Right ventricle myocardium inferior (tissue), 1 donor: ENCODE measurements at regions not wholly inside any gene's neighbourhood (a gene's known extent, or its start where the extent isn't known, plus 50 kb on each side); places are given as distances from the start of the nearest gene placed in this dataset.

Experiments
- ATAC-seq: fragments of 200-7000 bp; cut with Tn5 transposase; one replicate; pipeline ENCODE4 v1.9.1; 2020; ENCODE audit warnings: mild to moderate bottlenecking, moderate library complexity
- DNase-seq: peaks from one replicate; pipeline ENCODE4 v3.0.0; 2021; ENCODE audit errors: missing footprints
- intact Hi-C: fragments of 100-400 bp; cut with DNase I; formaldehyde crosslinking; loops from one replicate; pipeline ENCODE4 v1.11.0; 2022
- donor health status: DM: no; HTN: yes; CAD: no; lungs with severe emphysema.

DNA sequence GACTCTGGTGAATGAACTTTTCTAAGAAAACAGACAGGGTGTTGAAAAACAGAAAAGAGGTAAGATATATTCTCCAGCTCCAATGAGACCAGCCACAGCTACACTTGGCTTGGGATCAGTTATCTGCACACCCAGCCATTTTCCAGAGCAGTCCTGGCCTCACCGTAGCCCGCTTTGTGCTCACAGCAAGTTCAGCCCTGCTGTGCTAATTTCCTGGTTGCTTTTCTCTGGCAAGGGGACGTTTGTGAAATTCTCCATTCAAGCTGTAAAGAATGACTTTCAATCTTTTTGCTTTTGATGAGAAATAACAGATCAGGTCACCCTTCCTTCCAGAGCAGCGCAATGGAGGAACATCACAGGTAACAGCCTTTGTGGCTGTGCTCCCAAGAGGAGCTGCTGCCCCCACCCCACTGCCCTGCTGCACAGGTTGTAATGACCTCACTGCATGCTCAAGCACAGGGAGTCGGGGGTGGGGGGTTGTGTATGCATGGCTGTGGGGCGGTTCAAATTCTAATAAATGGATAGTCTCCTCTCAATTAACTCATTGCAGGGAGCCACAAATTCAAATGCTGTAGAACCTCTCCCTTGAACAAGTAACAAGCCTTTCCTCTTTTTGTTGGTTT is 516.6 kb upstream of the NBEA start:
- ATAC-seq = no peak
- intact Hi-C loops = no loop called here
- DNase-seq = no peak

DNA sequence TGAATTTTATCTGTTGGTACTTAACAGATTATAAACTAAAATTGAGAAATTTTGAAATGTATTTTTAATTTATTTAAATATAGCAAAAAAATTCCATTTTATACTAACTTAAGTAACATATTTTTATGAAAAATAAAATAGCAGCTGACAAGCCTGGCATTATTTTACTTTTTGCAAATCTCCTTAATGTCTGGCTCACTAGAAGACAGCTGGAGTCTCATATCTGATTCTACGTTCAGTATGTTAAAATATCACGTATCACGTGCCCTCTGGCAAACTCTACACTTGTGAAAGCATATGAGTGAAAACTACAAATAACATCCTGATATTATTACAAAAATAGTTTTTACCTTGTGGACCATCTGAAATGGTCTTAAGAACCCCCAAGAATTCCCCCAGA is 513.2 kb upstream of the NBEA start:
- intact Hi-C loops = no loop called here
- ATAC-seq (no peak), DNase-seq (no peak)

DNA sequence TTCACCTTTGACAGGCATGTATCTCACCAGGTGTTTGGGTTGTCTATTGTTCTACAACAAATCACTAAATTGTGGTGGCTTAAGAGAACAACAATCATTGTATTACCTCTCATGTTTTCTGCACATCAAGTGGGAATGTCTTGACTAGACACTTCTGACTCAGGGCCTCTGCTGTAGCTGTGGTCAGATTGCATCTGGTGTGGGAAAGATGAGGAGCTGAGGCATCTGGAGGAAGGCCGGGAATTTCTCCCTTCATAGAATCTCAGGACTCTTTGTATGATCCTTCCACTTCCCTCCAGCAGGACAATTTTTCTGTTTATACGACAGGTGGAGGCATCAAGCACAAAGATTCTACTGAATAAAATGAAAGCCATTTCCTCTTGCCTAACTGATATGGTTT is 511.8 kb upstream of the NBEA start:
- ATAC-seq (no peak), DNase-seq (no peak)
- intact Hi-C loops = no loop called here

DNA sequence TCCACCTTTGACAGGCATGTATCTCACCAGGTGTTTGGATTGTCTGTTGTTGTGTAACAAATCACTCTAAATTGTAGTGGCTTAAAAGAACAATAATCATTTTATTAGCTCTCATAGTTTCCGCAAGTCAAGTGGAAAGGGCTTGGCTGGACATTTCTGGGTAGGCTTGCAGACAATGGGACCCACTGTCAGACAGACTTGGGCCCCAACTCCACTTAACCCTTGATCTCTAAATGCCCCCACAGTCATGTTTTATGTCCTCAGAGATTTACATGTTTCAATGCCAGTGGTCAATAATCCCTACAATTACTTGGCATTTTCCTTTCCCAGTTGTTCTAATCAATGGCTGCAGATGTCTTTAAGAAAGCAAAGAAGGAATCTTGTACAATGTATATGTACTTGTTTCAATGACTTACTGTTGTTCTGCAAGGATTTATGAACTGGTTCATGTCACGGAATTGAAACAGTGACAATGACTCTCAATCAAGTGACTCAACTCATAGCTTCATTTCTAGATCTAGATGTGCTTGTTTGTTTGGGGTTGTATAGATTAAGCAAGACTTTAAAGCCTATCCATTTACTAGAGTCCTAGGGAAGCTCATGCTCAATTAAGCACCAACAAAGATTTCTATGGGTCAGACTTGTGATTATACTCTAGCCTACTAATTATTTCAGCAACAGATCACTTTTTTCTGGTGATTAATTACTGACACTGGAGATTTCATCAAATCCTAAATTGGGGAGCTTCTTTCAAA is 510.1 kb upstream of the NBEA start:
- intact Hi-C loops = no loop called here
- DNase-seq (no peak), ATAC-seq (no peak)

DNA sequence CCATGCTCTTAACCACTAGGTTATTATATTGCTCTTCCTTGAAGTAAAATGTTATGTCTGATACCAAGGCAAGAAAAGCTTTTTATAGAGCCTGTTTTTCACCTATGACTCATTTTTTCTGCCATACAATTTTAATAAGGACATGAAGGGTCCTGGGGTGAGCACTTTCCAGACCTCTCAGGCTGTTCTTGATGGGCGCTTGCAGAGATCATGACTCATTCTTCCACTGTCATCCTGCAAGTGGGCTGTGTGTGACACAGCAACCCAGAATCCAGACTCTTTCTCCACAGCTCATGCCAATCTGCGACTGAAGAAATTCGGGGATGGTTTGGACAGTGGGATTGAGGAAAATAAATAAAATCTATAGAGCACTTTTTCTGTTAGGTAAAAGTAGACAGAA is 506.7 kb upstream of the NBEA start:
- no peak for DNase-seq
- ATAC-seq = no peak
- intact Hi-C loops = no loop called here

DNA sequence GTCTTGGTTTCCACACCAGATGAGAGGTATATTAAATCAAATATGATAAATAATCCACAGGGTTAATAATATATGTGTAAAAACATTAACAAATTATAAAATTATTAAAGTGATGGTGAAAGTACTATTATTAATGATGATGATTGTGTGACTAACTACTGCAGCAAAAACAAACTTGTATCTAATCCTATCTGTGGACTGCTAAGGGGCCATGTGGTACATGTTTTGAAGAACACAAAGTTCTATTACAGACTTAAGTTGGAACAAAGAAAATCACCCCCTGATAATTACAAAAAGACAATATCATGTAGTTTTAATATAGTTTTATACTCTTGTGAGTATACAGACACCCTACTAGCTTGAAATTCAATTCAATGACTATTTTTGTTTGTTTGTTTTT is 504.2 kb upstream of the NBEA start:
- DNase-seq (no peak), ATAC-seq (no peak)
- intact Hi-C loops = no loop called here

DNA sequence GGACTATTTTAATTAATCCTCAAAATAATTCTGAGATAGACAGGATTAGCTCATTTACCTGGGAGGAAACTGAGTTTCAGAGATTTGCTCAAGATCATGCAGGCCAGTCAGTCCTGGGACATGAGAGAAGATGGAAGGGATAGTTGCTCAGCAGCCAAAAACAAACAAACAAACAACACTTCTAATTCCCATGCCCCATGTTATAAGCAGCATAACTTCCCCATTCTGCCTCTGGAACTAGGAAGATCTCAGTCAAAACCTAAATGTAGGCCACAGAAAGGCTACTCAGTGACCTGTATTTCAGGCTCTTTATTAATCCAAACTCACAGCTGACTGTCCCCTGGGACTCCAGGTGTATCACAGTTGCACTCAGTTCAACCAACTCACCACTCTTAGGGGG is 489.2 kb upstream of the NBEA start:
- ATAC-seq = no peak
- intact Hi-C loops = no loop called here
- no peak for DNase-seq

DNA sequence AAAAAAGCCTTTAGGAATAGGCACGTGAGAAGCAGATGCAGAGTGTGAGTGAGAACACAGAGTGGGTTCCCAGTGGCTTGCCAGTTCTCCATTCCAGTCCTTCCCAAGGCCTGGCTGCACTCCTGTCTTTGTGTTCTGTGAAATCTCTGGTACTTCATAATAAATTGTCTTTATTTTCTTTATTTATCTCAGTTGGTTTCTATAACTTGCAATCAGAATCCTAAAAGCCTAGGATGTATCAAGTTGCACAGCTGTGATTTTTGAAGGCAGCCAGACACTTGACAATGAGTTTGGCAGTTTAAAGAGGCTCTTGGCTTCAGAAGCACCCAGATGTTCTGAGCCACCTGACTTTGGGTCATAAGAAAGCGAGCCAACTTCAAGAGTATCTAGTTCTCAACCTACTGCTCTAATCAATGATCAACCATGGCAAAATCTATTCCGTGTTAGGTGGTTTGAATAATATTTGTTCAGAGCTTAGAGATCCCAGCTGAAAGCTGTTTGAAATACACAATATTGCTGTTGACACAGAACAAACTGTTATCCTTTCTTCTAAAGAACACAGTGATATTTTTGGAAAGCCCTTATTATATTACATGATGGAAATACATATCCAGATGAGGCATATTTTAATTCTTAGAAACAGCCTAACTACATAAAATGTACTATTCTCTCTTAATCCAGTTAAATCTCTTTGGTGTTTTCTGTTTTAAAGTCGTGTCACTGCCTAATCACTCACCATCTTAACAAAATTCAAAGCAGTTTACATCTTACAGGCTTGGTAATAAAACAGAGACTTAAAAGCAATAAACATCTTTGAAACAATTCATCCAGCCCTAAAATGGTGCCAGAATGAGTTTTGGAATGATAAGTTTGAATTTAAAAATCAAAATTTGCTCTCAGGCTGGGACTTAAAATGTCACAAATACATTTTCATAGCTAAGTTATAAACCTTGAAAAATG is 483.0 kb upstream of the NBEA start:
- ATAC-seq = peak; percentile 76
- no peak for DNase-seq
- intact Hi-C loops = no loop called here

DNA sequence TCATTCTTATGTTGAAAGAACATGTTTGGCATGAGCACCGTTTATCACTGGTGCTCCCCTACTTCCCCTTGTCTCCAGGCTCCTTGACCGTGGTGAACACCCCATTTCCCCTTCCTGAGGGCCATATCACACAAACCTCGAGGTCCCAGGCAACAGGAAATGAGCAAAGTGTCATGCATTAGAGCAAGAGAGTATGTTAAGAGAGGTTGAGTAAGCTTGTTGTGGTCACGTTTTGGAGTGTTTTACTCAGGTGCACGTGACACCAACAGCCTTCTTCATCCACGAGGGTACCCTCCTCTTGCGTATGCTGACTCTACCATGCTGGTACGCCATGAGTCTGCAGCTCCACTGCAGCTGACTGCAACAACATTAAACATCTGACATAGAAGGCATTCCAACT is 482.2 kb upstream of the NBEA start:
- DNase-seq (no peak), ATAC-seq (no peak)
- intact Hi-C loops = no loop called here

DNA sequence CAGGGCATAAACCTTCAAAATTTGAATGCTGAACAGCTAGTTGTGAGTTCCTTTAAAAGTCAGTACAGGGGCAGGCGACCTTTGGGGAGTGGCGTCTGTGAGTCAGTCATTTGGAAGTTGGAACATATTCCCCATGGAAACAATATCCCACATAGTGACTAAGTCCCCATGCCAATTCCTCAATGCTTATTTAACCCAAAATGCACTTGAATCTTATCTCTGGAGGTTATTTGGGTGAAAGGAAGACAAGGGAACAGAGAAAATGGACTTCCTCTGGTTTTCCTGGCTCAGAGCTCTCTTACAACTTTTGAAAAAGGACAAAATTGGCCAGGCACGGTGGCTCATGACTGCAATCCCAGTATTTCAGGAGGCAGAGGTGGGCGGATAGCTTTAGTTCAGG is 479.2 kb upstream of the NBEA start:
- ATAC-seq (peak; percentile 50), DNase-seq (no peak)
- intact Hi-C loops = no loop called here

DNA sequence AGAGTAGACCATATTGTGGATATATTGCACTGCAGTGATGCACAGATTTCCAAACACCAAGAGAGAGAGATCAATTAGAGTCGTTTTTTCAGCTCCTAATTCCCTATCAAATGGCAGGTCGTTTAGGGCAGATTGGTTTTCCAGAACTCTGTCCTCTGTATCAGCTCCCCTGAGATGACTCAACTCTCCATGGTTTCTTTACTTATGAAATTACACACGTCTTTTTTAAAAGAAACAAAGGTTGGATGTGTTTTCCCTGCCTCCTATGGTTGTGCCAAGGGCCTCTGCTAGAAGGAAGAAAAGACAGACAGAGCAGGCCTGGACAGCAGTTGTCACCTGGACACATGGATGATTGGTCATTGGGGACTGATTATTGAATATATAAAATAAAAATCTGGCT is 478.1 kb upstream of the NBEA start:
- ATAC-seq (no peak), DNase-seq (no peak)
- intact Hi-C loops = no loop called here

DNA sequence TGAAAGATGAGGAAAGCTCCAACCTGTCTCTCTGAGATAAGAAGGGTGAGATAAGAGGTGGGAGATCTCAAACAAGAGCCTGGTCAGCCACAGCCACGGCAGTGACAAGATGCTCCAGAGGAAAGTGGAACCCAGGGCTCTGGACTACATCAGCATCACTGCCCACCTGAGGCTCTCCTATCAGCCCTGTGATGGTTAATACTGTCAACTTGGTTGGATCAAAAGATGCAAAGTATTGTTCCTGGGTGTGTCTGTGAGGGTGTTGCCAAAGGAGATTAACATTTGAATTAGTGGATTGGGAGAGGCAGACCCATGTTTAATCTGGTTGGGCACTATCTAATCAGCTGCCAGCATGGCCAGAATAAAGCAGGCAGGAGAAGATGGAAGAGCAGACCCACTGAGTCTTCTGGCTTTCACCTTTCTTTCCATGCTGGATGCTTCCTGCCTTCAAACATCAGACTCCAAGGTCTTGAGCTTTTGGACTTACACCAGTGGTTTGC is 476.6 kb upstream of the NBEA start:
- intact Hi-C loops = no loop called here
- DNase-seq (no peak), ATAC-seq (no peak)

DNA sequence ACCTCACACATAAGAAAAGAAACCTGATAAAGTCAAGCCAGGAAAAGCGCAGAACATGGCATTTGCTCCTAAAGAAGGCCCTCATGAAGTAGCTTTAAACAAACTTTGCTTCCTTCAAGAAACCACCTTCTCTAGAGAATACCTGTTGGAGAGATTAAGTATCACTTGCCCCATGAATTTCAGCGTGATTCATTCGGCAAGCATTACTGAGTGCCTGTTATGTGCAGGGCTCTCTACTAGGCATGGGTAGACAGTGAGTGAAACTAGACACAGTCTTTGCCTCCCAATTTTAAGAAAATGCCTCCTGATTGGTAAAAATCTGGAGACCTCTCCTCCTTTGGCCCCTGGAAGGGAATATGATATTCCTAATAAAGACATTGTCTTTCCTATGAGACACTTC is 475.8 kb upstream of the NBEA start:
- intact Hi-C loops = no loop called here
- DNase-seq (no peak), ATAC-seq (no peak)

DNA sequence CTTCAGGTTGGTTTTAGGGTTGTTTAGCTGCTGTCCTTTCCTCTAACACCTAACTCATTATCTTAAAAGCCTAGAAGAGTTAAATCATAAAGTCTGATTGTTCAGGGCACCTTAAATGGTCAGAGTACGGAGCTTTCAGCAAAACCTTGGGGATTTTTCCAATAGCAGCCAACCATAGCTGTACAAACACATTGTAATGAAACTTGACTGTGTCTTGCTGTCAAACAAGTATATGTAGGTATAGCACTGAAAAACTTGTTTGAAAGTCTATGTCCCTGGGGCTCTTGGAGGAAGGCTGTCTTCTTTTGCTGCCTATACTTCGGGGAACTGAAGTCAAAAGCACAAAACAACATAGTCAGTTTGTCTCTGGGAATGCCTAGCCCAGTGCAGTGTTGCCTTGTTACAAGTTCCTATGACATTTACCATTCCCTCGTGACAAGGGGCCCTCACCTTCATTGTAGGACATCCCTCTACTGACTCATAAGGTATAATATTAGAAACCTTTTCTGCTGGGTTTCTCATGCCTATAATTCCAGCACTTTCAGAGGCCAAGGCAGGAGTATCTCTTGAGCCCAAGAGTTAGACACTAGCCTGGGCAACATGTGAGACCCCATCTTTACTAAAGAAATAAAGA is 474.5 kb upstream of the NBEA start:
- ATAC-seq (no peak), DNase-seq (no peak)
- intact Hi-C loops = no loop called here

DNA sequence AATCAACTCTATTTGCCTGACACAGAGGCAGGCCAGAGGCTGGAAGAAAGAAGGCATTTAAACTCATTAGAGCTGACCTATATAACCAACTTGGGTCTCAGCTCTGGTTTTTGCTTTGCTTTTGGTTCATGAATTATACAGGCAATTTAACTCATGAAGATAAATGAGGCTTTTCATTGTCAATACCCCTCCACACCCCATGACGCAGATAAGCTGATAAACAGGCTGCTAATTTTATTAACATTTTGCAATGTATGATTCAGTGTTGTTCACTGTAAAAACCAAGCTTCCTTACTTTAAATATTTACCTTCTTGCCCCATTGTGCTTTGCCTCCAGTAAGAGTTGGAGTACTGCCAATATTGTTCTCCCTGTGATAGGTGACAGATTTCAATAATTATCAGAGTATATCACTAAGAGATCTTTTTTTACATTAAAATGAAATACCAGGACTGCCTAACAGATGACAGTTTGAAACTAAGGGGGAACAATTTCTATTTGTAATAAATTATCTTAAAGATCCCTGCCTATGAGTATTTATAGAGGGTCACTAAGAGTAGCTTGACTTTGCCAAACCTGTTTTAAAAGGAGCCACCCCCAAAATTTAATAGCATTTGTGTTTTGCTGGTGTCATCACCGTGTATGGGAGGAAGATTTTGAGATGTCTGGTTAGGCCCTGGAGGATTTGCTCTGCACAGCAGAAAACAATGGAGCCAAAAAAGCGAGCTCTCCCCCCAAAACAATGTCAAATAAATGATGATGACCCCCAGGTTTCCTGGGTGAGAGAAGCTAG is 472.7 kb upstream of the NBEA start:
- ATAC-seq (no peak), DNase-seq (no peak)
- intact Hi-C loops = no loop called here

DNA sequence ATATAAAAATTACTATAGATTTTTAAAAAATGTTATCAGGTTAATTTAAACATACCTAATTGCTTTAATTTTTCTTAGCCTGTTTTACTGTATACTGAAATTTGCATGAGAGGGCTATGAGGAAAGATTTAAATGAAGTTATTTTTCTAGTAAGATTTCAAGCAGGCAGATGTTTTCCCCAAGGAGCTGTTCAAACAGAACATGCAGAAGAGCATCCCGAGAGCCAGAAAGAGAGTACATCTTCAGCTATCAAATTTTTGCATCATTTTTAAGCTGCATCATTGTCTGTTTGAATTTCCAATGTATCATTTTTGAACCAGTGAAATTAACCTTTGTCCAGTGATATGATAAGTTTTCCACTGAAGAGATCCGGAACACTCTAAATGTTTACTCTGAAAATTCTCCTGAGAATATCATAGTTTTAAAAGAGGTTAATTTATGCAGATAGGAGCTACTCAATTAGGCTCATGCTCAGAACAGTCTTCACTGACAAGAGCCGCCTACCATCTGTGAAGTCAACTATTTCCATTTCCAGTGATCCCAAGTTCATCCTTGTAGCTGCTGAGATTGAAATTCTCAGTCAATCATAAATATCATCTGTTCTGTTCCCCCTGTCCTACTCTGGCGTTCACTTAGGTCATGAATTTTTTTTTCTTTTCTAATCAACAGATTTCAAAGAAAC is 467.7 kb upstream of the NBEA start:
- no peak for ATAC-seq
- intact Hi-C loops = no loop called here

DNA sequence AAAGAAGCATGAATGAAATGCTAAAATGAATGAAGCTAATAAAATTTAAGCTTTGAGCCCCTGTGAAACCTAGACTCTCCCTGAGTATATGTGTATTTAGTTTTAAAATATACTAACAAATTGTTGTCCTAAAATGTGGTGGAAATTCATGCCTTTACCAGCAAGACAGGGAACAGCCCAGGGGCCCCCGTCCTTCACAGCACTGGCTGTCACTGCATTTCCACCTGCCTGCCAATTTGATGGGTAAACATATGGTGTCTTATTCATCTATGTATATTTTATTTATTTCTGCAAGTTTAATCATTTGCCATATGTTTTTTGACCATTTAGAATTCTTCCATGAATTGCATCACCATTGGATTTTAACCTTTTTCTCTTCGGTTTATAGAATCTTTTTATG is 463.7 kb upstream of the NBEA start:
- ATAC-seq (no peak), DNase-seq (no peak)

More for the DNA sequence above, 467.7 kb upstream of the NBEA start:
- no peak for DNase-seq

DNA sequence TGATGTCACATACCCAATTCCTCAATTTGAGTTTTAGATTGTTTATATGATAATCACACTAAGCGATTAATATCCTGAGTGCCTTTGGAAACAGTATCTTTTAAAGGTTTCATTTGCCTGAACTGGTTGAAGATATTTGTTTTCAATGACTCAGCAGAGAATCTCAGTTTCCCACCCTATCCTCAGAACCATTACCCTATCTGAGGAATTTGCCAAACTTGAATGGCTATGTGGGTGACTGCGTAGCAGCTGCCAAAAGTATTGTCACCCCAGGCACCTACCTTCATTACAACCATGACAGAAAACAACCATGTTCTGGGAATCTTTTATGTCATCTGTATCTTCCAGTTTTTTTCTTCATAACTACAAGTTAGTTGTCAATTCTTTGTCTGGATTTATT is 440.1 kb upstream of the NBEA start:
- DNase-seq (no peak), ATAC-seq (no peak)
- intact Hi-C loops = no loop called here

More for the DNA sequence above, 463.7 kb upstream of the NBEA start:
- intact Hi-C loops = no loop called here
